Neuron (in vitro differentiated cells): ENCODE measurements at regions not wholly inside any gene's neighbourhood (a gene's known extent, or its start where the extent isn't known, plus 50 kb on each side); places are given as distances from the start of the nearest gene placed in this dataset.
"Not testable (repeated sequence)": the region's sequence is repeated elsewhere in the genome, so short reads cannot be mapped to it uniquely, and the experiment has no call there.

Experiments used
- H2AFZ ChIP-seq: one replicate; pipeline ENCODE4 v1.6.1; 2013; ENCODE audit warnings: low read depth, mild to moderate bottlenecking, inconsistent platforms, low read length, moderate library complexity
- H3K27me3 ChIP-seq: one replicate; pipeline ENCODE4 v1.6.1; 2013; ENCODE audit warnings: low read length; ENCODE audit not compliant: insufficient read depth
- H3K36me3 ChIP-seq: one replicate; pipeline ENCODE4 v1.6.1; 2013; ENCODE audit warnings: low read length; ENCODE audit not compliant: insufficient read depth
- H3K4me1 ChIP-seq: one replicate; pipeline ENCODE4 v1.6.1; 2013; ENCODE audit warnings: low read length; ENCODE audit not compliant: insufficient read depth
- H3K4me3 ChIP-seq: 2 replicates; pipeline ENCODE4 v1.5.1; 2013; ENCODE audit warnings: mild to moderate bottlenecking, low read length, moderate library complexity
- H3K9me3 ChIP-seq: one replicate; pipeline ENCODE4 v1.6.1; 2013; ENCODE audit warnings: low read length

- no peaks in the 10 kb centered on the region for H3K9me3 ChIP-seq
- H3K4me3 ChIP-seq = no peak overlapping the region
- H3K27me3 ChIP-seq = peaks cover 3% of the 10 kb centered on the region
- no peaks in the 10 kb centered on the region for H3K4me1 ChIP-seq
- no peaks in the 10 kb centered on the region for H3K36me3 ChIP-seq
- H2AFZ ChIP-seq = no peak overlapping the region
These were observed 120.9 kb downstream of the BUB3 start for GRCh38 chr10:123275136-123275564.

DNA sequence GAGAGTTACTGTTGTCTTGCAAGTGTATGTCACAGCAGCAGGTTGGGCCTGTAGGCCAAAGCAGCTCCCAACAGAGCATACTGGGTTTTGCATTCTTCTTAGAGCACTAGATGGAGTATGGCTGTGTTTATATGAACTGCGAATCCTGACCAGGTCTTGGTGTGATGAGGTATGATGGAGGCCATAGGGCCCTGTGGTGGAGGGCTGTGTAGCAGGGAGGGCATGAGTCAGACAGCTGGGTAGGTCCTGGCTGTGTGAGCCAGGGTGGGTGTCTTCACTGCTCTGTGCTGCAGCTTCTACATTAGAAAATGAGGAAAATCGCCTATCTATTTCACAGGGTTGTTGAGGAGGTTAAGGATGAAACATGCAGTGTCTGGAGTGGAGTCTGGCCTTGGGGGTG lies 124.2 kb downstream of the BUB3 start:
- no peaks in the 10 kb centered on the region for H3K9me3 ChIP-seq
- peaks cover 3% of the 10 kb centered on the region for H3K27me3 ChIP-seq

DNA sequence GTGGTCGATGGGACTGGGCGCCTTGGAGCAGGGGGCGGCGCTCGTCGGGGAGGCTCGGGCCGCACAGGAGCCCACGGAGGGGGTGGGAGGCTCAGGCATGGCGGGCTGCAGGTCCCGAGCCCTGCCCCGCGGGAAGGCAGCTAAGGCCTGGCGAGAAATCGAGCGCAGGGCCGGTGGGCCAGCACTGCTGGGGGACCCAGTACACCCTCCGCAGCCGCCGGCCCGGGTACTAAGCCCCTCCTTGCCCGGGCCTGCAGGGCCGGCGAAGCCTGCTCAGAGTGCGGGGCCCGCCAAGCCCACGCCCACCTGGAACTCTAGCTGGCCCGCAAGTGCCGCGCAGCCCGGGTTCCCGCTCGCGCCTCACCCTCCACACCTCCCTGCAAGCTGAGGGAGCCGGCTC lies 129.2 kb downstream of the BUB3 start:
- H2AFZ ChIP-seq, H3K4me1 ChIP-seq, H3K4me3 ChIP-seq, H3K27me3 ChIP-seq, H3K36me3 ChIP-seq, H3K9me3 ChIP-seq: not testable (repeated sequence)

More for the DNA sequence above, 124.2 kb downstream of the BUB3 start:
- Histone ChIP-seq H3K4me1 (no peaks in the 10 kb centered on the region), H2AFZ (no peak overlapping the region), H3K36me3 (no peaks in the 10 kb centered on the region), H3K4me3 (no peak overlapping the region)

GRCh38 chr10:123284022-123284421 lies 129.8 kb downstream of the BUB3 start:
- H3K9me3 ChIP-seq = no peaks in the 10 kb centered on the region
- no peaks in the 10 kb centered on the region for H3K27me3 ChIP-seq
- H2AFZ ChIP-seq = no peak overlapping the region
- H3K36me3 ChIP-seq = no peaks in the 10 kb centered on the region
- no peaks in the 10 kb centered on the region for H3K4me1 ChIP-seq
- no peak overlapping the region for H3K4me3 ChIP-seq

GRCh38 chr10:123287594-123288247 lies 133.5 kb downstream of the BUB3 start:
- Histone ChIP-seq H2AFZ (no peak overlapping the region), H3K4me3 (no peak overlapping the region)

GRCh38 chr10:123289432-123289831 lies 135.2 kb downstream of the BUB3 start:
- Histone ChIP-seq H3K4me1 (no peaks in the 10 kb centered on the region), H3K27me3 (no peaks in the 10 kb centered on the region), H3K36me3 (no peaks in the 10 kb centered on the region), H2AFZ (no peak overlapping the region), H3K9me3 (no peaks in the 10 kb centered on the region), H3K4me3 (no peak overlapping the region)

More at GRCh38 chr10:123287594-123288247, 133.5 kb downstream of the BUB3 start:
- Histone ChIP-seq H3K36me3 (no peaks in the 10 kb centered on the region), H3K9me3 (no peaks in the 10 kb centered on the region), H3K4me1 (no peaks in the 10 kb centered on the region), H3K27me3 (no peaks in the 10 kb centered on the region)

- no peaks in the 10 kb centered on the region for H3K9me3 ChIP-seq
- no peak overlapping the region for H3K4me3 ChIP-seq
- no peaks in the 10 kb centered on the region for H3K36me3 ChIP-seq
- no peaks in the 10 kb centered on the region for H3K27me3 ChIP-seq
- no peak overlapping the region for H2AFZ ChIP-seq
- no peaks in the 10 kb centered on the region for H3K4me1 ChIP-seq
These were observed 139.9 kb downstream of the BUB3 start for GRCh38 chr10:123294109-123294508.

DNA sequence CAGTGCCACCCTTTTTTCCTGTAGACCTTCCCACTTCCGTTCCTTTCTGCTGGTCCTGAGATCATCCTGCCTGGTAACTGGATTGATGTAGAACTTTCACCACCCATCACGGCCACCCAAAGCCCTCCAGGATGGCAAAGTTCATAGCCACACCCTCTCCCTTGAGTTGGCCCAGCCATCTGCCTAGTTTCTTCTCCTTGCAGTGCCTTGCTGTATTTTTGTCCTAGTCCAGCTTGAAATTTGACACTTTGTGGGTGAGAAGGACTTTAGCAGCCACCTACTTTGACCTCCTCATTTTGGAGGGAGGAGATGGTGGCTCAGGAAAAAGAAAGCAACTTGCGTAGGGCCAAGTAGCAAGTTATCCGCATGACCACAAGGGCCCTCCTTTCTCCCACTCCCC lies 140.7 kb downstream of the BUB3 start:
- Histone ChIP-seq H3K9me3 (no peaks in the 10 kb centered on the region), H3K4me1 (no peaks in the 10 kb centered on the region), H3K36me3 (no peaks in the 10 kb centered on the region), H3K4me3 (no peak overlapping the region), H2AFZ (no peak overlapping the region), H3K27me3 (no peaks in the 10 kb centered on the region)

- Histone ChIP-seq H2AFZ (no peak overlapping the region), H3K9me3 (no peaks in the 10 kb centered on the region), H3K4me3 (no peak overlapping the region), H3K27me3 (no peaks in the 10 kb centered on the region), H3K4me1 (no peaks in the 10 kb centered on the region), H3K36me3 (no peaks in the 10 kb centered on the region)
These were observed 141.4 kb downstream of the BUB3 start for GRCh38 chr10:123295644-123296043.

GRCh38 chr10:123297175-123297574 lies 143.0 kb downstream of the BUB3 start:
- Histone ChIP-seq H3K4me3 (no peak overlapping the region), H3K36me3 (no peaks in the 10 kb centered on the region), H3K4me1 (peaks cover 9% of the 10 kb centered on the region), H3K9me3 (no peaks in the 10 kb centered on the region), H2AFZ (no peak overlapping the region), H3K27me3 (no peaks in the 10 kb centered on the region)

- H2AFZ ChIP-seq = no peak overlapping the region
- H3K4me1 ChIP-seq = peaks cover 9% of the 10 kb centered on the region
- no peak overlapping the region for H3K4me3 ChIP-seq
- no peaks in the 10 kb centered on the region for H3K36me3 ChIP-seq
- H3K9me3 ChIP-seq = no peaks in the 10 kb centered on the region
- no peaks in the 10 kb centered on the region for H3K27me3 ChIP-seq
These were observed 144.4 kb downstream of the BUB3 start for GRCh38 chr10:123298583-123298982.

DNA sequence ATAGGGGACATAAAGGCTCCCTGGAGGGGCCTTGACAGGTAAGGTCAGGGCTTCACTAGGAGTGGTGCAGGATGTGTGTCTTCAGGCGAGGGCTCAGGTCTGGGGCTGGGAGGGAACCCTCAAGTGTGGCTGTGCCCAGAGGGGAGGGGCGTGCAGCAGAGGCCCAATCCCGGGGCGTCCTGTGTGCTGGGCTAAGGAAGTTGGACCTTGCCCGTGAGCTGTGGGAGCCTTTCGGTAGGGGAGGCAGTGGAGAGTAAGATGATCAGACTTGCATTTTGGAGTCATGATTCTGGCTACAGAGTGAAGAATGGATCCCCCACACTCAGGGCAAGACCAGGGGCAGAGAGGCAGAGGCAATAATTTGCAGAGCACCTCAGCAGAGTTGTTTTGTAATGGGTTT lies 145.4 kb downstream of the BUB3 start:
- Histone ChIP-seq H3K4me3 (no peak overlapping the region), H3K9me3 (no peaks in the 10 kb centered on the region), H3K27me3 (no peaks in the 10 kb centered on the region), H3K4me1 (peaks cover 9% of the 10 kb centered on the region), H2AFZ (no peak overlapping the region), H3K36me3 (no peaks in the 10 kb centered on the region)

- Histone ChIP-seq H3K4me1 (peaks cover 9% of the 10 kb centered on the region), H2AFZ (peak overlapping the region; percentile 29), H3K4me3 (no peak overlapping the region), H3K27me3 (no peaks in the 10 kb centered on the region), H3K36me3 (no peaks in the 10 kb centered on the region), H3K9me3 (no peaks in the 10 kb centered on the region)
These were observed 147.1 kb downstream of the BUB3 start for GRCh38 chr10:123301077-123301857.
